Subcutaneous abdominal adipose tissue (tissue), 5 donors: ENCODE measurements at regions not wholly inside any gene's neighbourhood (a gene's known extent, or its start where the extent isn't known, plus 50 kb on each side); places are given as distances from the start of the nearest gene placed in this dataset.
"Not testable (repeated sequence)": the region's sequence is repeated elsewhere in the genome, so short reads cannot be mapped to it uniquely, and the experiment has no call there.

Source experiments
- H3K27ac ChIP-seq: one replicate; pipeline ENCODE4 v1.7.0; 2013; ENCODE audit warnings: low read depth, mild to moderate bottlenecking, inconsistent platforms, low read length, moderate library complexity
- H3K27me3 ChIP-seq, 5 donors: one replicate each; pipeline ENCODE4 v1.7.0; 2013; ENCODE audit warnings: low read length in 5 of 5, inconsistent platforms in 1 of 5; ENCODE audit not compliant: control insufficient read depth in 5 of 5, insufficient read depth in 4 of 5
- H3K36me3 ChIP-seq, 5 donors: one replicate each; pipeline ENCODE4 v1.7.0; 2013; ENCODE audit warnings: low read length in 5 of 5; ENCODE audit not compliant: control insufficient read depth in 5 of 5, insufficient read depth in 5 of 5
- H3K4me1 ChIP-seq, 5 donors: one replicate each; pipeline ENCODE4 v1.7.0; 2013; ENCODE audit warnings: low read length in 5 of 5, mild to moderate bottlenecking in 3 of 5, moderate library complexity in 1 of 5; ENCODE audit not compliant: control insufficient read depth in 5 of 5, insufficient read depth in 5 of 5
- H3K4me3 ChIP-seq, 5 donors: one replicate each; pipeline ENCODE4 v1.7.0; 2013; ENCODE audit warnings: low read length in 5 of 5, low read depth in 1 of 5
- H3K9ac ChIP-seq, 5 donors: one replicate each; pipeline ENCODE4 v1.7.0; 2013; ENCODE audit warnings: low read length in 5 of 5, mild to moderate bottlenecking in 4 of 5, moderate library complexity in 3 of 5
- H3K9me3 ChIP-seq, 5 donors: one replicate each; pipeline ENCODE4 v1.7.0; 2013; ENCODE audit warnings: low read length in 5 of 5; ENCODE audit not compliant: control insufficient read depth in 5 of 5
- donor health status: healthy.
- donor health status: healthy.
- donor health status: healthy.
- donor health status: healthy.
- donor health status: healthy.

GRCh38 chr5:99349787-99350186 is 421.0 kb upstream of the CHD1 start:
- H3K27me3 ChIP-seq, result no peaks in the 10 kb centered on the region
- H3K4me3 ChIP-seq, result no peak overlapping the region
- no peak overlapping the region for H3K27ac ChIP-seq
- H3K4me1 ChIP-seq, result no peaks in the 10 kb centered on the region
- peaks cover 0 to 12% (median 6%) of the 10 kb centered on the region in 5 donors for H3K9me3 ChIP-seq
- H3K9ac ChIP-seq, result no peak overlapping the region
- no peaks in the 10 kb centered on the region for H3K36me3 ChIP-seq

DNA sequence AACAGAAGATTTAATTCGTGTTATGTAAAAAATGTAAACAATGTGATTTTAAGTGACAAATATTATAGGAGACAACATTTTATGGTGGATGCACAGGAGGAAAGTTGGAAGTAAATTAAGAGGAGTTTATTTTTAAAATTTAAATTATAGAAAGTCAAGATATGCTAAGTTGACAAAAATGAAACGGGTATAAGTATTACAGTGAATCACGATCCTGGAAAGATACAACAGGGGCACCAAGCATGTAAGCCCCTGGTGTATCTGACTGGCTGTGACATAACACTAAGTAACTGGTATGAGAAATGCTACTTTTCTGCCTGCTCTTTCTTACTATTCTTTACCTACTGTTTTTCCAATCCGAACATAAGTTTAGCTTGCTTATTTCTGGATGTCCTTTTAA is 419.8 kb upstream of the CHD1 start:
- Histone ChIP-seq H3K4me1 (no peaks in the 10 kb centered on the region), H3K27ac (no peak overlapping the region), H3K9me3 (peaks cover 0 to 12% (median 6%) of the 10 kb centered on the region in 5 donors), H3K27me3 (no peaks in the 10 kb centered on the region), H3K4me3 (no peak overlapping the region), H3K36me3 (no peaks in the 10 kb centered on the region), H3K9ac (no peak overlapping the region)

DNA sequence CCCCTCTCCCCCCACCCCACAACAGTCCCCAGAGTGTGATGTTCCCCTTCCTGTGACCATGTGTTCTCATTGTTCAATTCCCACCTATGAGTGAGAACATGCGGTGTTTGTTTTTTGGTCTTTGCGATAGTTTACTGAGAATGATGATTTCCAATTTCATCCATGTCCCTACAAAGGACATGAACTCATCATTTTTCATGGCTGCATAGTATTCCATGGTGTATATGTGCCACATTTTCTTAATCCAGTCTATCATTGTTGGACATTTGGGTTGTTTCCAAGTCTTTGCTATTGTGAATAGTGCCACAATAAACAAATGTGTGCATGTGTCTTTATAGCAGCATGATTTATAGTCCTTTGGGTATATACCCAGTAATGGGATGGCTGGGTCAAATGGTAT is 411.0 kb upstream of the CHD1 start:
- not testable (repeated sequence) for H3K27me3 ChIP-seq

DNA sequence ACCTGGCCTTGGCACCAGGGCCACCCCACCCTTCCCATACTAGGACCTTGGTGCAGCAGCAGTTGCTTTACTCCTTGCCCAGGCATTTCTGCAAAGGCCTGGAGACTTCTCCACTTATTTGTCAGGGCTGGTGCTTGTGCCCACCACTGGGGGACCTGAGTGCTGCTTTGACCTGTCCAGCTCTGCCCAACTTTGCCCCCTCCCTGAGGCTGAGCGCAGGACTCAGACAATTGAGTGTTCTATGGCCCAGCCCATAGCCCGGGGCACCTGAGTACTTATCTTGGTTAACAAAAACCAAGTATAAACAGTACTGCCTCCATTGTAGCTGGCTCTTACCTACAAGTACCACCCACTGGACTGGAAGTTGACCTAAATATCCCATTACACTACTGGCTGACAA is 406.1 kb upstream of the CHD1 start:
- Histone ChIP-seq H3K27ac (no peak overlapping the region), H3K27me3 (no peaks in the 10 kb centered on the region), H3K9ac (no peak overlapping the region), H3K9me3 (peaks cover 0 to 15% (median 5%) of the 10 kb centered on the region in 5 donors), H3K36me3 (no peaks in the 10 kb centered on the region), H3K4me1 (no peaks in the 10 kb centered on the region), H3K4me3 (no peak overlapping the region)

More for the DNA sequence above, 411.0 kb upstream of the CHD1 start:
- peaks cover 0 to 10% (median 4%) of the 10 kb centered on the region in 5 donors for H3K9me3 ChIP-seq
- H3K36me3 ChIP-seq, H3K4me1 ChIP-seq, H3K4me3 ChIP-seq, H3K9ac ChIP-seq, H3K27ac ChIP-seq: not testable (repeated sequence)

DNA sequence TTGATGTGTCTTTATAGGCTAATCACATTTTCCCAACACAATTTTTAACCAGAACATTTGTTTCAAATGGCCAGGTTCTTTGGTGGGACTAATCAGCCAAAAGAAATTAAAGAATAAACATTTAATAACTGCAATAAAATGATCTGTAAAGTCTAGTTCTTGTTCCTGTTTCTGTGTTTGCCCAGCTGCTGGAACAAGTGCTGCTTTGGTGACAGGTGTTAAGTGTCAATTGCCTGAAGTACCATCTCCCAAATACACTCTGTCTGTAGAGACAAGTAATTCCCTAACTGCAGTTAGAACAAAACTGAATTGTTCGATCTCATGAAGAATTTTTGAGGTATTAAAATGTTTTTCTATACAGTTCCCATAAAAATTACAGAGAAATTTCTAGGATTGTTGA is 402.3 kb upstream of the CHD1 start:
- H3K36me3 ChIP-seq, result no peaks in the 10 kb centered on the region
- no peaks in the 10 kb centered on the region for H3K27me3 ChIP-seq
- H3K4me3 ChIP-seq, result no peak overlapping the region
- H3K9ac ChIP-seq, result no peak overlapping the region
- no peaks in the 10 kb centered on the region for H3K4me1 ChIP-seq
- H3K9me3 ChIP-seq, result peaks cover 0 to 11% (median 0%) of the 10 kb centered on the region in 5 donors
- no peak overlapping the region for H3K27ac ChIP-seq

DNA sequence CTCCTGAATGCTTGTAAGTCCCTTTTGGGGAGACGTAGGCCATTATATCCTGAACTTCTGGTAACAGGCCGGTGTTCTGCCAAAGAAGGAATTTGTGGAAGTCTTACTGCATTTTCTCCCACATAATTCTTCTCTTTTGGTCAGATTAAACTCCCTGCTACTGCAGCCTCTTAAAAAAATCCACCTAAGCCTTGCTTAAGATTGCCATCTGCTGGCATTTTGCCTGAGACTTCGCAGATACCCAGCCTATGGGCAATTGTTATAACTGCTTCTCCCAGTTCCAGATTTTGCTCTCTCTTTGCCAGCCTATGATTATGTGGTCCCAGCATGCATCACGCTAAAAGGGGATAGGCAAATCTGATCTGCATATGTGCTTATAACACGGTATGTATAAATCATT is 391.6 kb upstream of the CHD1 start:
- H3K27me3 ChIP-seq, result no peaks in the 10 kb centered on the region
- no peak overlapping the region for H3K27ac ChIP-seq
- no peak overlapping the region for H3K9ac ChIP-seq
- H3K4me1 ChIP-seq, result no peaks in the 10 kb centered on the region
- H3K9me3 ChIP-seq, result no peaks in the 10 kb centered on the region
- H3K36me3 ChIP-seq, result no peaks in the 10 kb centered on the region
- no peak overlapping the region for H3K4me3 ChIP-seq

- no peak overlapping the region for H3K27ac ChIP-seq
- H3K9me3 ChIP-seq, result no peaks in the 10 kb centered on the region
- H3K4me3 ChIP-seq, result no peak overlapping the region
- H3K27me3 ChIP-seq, result no peaks in the 10 kb centered on the region
- no peaks in the 10 kb centered on the region for H3K4me1 ChIP-seq
- no peaks in the 10 kb centered on the region for H3K36me3 ChIP-seq
- H3K9ac ChIP-seq, result no peak overlapping the region
Measured at GRCh38 chr5:99317136-99317535, 388.3 kb upstream of the CHD1 start.

DNA sequence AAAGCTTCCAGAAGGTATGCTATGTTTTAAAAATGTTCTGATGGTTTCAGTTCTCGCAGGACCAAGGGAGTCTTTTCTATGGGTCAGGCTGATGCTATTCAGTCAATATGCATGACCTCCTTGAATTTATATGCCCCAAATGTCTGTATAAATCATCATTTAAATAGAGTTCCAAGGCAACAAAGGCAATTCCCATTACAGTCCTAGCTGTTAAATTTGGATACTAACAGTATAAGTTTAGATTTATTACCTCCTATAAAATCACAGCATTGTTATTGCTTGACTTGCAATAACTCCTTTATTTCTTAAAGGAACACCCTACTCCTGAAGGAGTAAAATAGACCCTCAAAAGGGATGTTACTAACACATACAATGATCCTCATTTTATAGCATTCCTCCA is 387.7 kb upstream of the CHD1 start:
- H3K4me1 ChIP-seq, result no peaks in the 10 kb centered on the region

DNA sequence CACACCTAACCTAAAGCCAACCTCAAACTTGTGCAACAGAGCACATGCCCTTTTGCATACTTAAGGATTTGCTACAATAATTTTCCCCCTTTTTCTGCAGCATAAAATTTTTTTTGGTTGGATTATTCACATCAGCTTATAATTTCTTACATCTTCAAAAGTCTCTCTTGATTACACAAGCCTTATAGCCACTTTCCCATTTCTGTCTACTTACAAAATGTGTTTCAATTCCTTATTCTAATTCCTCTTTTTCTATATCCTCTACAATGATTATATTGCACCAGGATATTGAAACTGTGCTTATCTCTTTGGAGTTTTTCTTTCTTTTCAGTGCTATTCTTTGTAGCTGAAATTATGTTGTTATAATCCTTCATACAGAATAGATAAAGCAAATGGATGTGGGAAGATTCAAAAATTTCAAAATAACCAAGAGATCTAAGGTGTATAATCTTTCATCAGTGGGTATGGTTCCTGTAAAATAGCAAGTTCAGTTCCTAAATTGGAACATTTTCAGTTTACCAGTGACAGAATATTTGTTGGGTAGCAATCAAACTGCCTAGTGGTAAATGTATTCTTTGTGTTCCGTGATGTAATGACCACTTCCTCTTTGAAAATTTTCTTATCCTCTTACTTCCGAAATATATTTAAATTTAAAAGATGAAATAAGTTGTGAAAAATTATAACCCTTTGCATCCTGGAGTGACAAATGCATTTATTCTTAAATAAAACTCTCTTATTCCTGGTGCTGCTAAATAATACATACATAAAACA is 386.8 kb upstream of the CHD1 start:
- H3K4me1 ChIP-seq, result no peaks in the 10 kb centered on the region
- H3K9me3 ChIP-seq, result no peaks in the 10 kb centered on the region
- no peak overlapping the region for H3K27ac ChIP-seq
- H3K27me3 ChIP-seq, result no peaks in the 10 kb centered on the region
- no peak overlapping the region for H3K9ac ChIP-seq
- H3K36me3 ChIP-seq, result no peaks in the 10 kb centered on the region
- no peak overlapping the region for H3K4me3 ChIP-seq

More for the DNA sequence above, 387.7 kb upstream of the CHD1 start:
- Histone ChIP-seq H3K4me3 (no peak overlapping the region), H3K9me3 (no peaks in the 10 kb centered on the region), H3K27ac (no peak overlapping the region), H3K9ac (no peak overlapping the region), H3K36me3 (no peaks in the 10 kb centered on the region), H3K27me3 (no peaks in the 10 kb centered on the region)

GRCh38 chr5:99314721-99315120 is 385.9 kb upstream of the CHD1 start:
- Histone ChIP-seq H3K9me3 (no peaks in the 10 kb centered on the region), H3K27me3 (no peaks in the 10 kb centered on the region), H3K4me1 (no peaks in the 10 kb centered on the region), H3K4me3 (no peak overlapping the region), H3K36me3 (no peaks in the 10 kb centered on the region), H3K9ac (no peak overlapping the region), H3K27ac (no peak overlapping the region)
